ENCODE measurements at regions not wholly inside any gene's neighbourhood (a gene's known extent, or its start where the extent isn't known, plus 50 kb on each side); places are given as distances from the start of the nearest gene placed in this dataset.

- DNase-seq (ENCODE audit: low spot score), result no peak
These were observed 143.7 kb upstream of the MCHR2 start for GRCh38 chr6:100137759-100138158.

GRCh38 chr6:100136590-100136989 lies 142.6 kb upstream of the MCHR2 start:
- DNase-seq (ENCODE audit: low spot score), result no peak

GRCh38 chr6:100135977-100136376 lies 142.0 kb upstream of the MCHR2 start:
- no peak for DNase-seq (ENCODE audit: low spot score)

- DNase-seq (ENCODE audit: low spot score), result no peak
These were observed 140.7 kb upstream of the MCHR2 start for GRCh38 chr6:100134703-100135102.

- DNase-seq (ENCODE audit: low spot score), result no peak
These were observed 140.3 kb upstream of the MCHR2 start for GRCh38 chr6:100134297-100134696.

GRCh38 chr6:100132005-100132404 lies 138.0 kb upstream of the MCHR2 start:
- no peak for DNase-seq (ENCODE audit: low spot score)

- DNase-seq (ENCODE audit: low spot score), result no peak
These were observed 136.6 kb upstream of the MCHR2 start for GRCh38 chr6:100130630-100131029.

- DNase-seq (ENCODE audit: low spot score), result no peak
These were observed 132.9 kb upstream of the MCHR2 start for GRCh38 chr6:100126790-100127484.

- no peak for DNase-seq (ENCODE audit: low spot score)
These were observed 128.0 kb upstream of the MCHR2 start for GRCh38 chr6:100121854-100122609.

GRCh38 chr6:100119261-100119660 lies 125.2 kb upstream of the MCHR2 start:
- DNase-seq (ENCODE audit: low spot score), result no peak

GRCh38 chr6:100118301-100118700 lies 124.3 kb upstream of the MCHR2 start:
- DNase-seq (ENCODE audit: low spot score), result no peak

- no peak for DNase-seq (ENCODE audit: low spot score)
These were observed 123.7 kb upstream of the MCHR2 start for GRCh38 chr6:100117680-100118079.

GRCh38 chr6:100116411-100117194 lies 122.6 kb upstream of the MCHR2 start:
- peak; percentile 65 for DNase-seq (ENCODE audit: low spot score)

GRCh38 chr6:100115407-100116101 lies 121.5 kb upstream of the MCHR2 start:
- DNase-seq (ENCODE audit: low spot score), result no peak

- DNase-seq (ENCODE audit: low spot score), result no peak
These were observed 119.0 kb upstream of the MCHR2 start for GRCh38 chr6:100112855-100113508.

GRCh38 chr6:100105919-100106529 lies 112.0 kb upstream of the MCHR2 start:
- no peak for DNase-seq (ENCODE audit: low spot score)

GRCh38 chr6:100105138-100105537 lies 111.1 kb upstream of the MCHR2 start:
- no peak for DNase-seq (ENCODE audit: low spot score)

- no peak for DNase-seq (ENCODE audit: low spot score)
These were observed 109.9 kb upstream of the MCHR2 start for GRCh38 chr6:100103931-100104330.

GRCh38 chr6:100103194-100103593 lies 109.2 kb upstream of the MCHR2 start:
- DNase-seq (ENCODE audit: low spot score), result no peak

GRCh38 chr6:100101644-100102043 lies 107.6 kb upstream of the MCHR2 start:
- DNase-seq (ENCODE audit: low spot score), result no peak

- no peak for DNase-seq (ENCODE audit: low spot score)
These were observed 106.8 kb upstream of the MCHR2 start for GRCh38 chr6:100100776-100101175.

Data from SK-N-DZ (cell line).